LNCaP clone FGC (cell line): ENCODE measurements at regions not wholly inside any gene's neighbourhood (a gene's known extent, or its start where the extent isn't known, plus 50 kb on each side); places are given as distances from the start of the nearest gene placed in this dataset.
"Not testable (repeated sequence)": the region's sequence is repeated elsewhere in the genome, so short reads cannot be mapped to it uniquely, and the experiment has no call there.

ENCODE experiments used
- DNase-seq: peaks from one replicate; pipeline ENCODE4 v3.0.0-alpha.2; 2011; ENCODE audit warnings: low read depth
- H3K4me3 ChIP-seq: 2 replicates; pipeline ENCODE4 v1.5.1; 2011; ENCODE audit warnings: mild to moderate bottlenecking, low read depth, low read length, control low read depth
- TF ChIP-seq, protein P1 (sequence below): IDR thresholded peaks from 2 replicates; pipeline ENCODE4 v1.5.1; 2012; ENCODE audit warnings: mild to moderate bottlenecking; ENCODE audit not compliant: control insufficient read depth, insufficient read depth; ENCODE audit errors: extremely low read depth

DNA sequence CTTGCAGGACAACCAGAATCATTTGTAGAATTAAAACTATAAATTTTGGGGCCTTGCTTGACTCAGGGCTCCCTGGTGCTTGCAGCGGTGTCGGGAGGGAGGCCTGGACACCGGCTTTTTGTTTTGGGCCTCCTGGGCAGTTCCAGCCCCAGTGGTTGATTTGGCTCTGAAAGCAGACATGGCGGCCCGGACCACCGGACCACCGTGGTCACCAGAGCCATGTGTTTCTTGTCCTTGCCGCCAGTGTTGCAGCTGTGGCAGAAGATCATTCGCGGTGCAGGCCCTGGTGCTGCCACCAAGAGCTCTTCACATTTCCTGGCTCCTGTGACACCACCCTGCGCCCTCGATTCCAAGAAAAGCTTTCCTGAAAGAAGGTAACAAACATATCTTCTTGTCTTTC is 484.8 kb downstream of the BRINP3 start:
- no peak overlapping the region for H3K4me3 ChIP-seq
- TF ChIP-seq, protein P1, sequence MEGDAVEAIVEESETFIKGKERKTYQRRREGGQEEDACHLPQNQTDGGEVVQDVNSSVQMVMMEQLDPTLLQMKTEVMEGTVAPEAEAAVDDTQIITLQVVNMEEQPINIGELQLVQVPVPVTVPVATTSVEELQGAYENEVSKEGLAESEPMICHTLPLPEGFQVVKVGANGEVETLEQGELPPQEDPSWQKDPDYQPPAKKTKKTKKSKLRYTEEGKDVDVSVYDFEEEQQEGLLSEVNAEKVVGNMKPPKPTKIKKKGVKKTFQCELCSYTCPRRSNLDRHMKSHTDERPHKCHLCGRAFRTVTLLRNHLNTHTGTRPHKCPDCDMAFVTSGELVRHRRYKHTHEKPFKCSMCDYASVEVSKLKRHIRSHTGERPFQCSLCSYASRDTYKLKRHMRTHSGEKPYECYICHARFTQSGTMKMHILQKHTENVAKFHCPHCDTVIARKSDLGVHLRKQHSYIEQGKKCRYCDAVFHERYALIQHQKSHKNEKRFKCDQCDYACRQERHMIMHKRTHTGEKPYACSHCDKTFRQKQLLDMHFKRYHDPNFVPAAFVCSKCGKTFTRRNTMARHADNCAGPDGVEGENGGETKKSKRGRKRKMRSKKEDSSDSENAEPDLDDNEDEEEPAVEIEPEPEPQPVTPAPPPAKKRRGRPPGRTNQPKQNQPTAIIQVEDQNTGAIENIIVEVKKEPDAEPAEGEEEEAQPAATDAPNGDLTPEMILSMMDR: no peak
- no peak for DNase-seq

DNA sequence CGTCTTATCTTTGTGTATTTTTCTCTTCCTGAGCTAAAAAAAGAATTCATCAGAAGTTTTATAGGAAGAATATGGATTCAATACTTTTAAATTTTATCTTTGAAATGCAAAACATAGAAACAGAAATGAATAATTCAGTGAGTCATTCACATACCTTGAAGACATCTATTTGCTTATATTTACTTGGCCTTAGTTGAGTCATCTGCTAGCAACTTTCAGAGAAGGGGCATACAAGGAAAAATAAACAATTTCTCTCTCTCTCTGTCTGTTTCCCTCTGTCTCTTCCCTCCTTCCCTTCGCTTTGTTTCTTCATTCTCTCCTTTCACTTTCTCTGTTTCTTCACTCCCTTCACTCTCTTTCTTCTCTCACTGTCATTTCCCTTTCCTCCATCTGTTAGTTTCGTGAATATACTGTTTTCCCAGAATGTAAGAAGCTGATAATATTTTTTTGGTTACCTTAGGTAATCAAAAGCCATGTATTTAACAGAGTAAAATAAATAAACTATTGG is 477.2 kb downstream of the BRINP3 start:
- DNase-seq: no peak
- H3K4me3 ChIP-seq: no peak overlapping the region
- TF ChIP-seq, protein P1: no peak

DNA sequence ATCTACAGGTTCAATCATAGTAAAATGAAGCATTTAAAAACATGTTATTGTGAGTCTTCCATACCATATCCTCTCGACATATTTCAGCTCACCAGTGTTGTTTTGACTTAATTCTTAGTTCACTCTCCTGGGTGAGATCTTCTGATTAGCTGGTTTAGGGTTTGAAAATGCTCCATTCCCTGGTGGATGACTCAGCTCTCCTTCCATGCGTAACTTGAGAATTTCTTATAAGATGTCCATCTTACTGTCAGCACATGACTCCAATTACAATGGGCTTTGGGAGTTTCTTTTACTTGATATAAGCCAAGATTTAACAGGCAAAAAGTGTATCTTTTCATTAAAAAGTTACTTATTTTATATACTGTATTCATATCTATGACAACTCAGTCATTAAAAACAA is 476.5 kb downstream of the BRINP3 start:
- TF ChIP-seq, protein P1: no peak
- no peak for DNase-seq
- no peak overlapping the region for H3K4me3 ChIP-seq

DNA sequence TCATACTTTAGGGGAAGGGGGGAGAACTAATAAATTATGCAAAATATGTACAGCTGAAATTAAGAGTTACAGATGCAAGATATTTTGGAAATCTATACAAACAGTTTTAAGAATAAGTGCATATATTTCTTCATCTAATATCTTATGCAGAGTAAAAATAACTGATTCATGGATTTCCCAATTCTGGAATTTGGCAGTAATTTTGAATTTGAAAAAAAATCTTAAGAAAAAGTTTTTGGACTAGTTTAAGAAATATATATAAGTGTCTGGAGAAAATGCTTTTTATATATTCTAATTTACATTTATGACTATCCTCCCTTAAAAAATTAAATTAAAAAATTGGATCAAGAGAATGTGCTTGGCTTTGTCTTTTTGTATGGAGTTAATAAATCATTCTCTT is 474.3 kb downstream of the BRINP3 start:
- TF ChIP-seq, protein P1: no peak
- no peak for DNase-seq

DNA sequence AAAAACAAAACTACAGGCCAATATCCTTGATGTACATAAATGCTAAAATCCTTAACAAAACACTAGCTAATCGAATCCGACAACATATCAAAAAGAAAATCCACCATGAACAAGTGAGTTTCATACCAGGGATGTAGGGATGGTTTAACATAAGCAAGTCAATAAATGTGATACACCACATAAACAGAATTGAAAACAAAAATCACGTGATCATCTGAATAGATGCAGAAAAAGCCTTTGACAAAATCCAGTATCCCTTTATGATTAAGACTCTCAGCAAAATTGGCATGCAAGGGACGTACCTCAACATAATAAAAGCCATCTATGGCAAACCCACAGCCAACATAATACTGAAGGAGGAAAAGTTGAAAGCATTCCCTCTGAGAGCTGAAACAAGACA is 466.1 kb downstream of the BRINP3 start:
- H3K4me3 ChIP-seq: no peak overlapping the region
- DNase-seq: no peak
- TF ChIP-seq, protein P1: no peak

More for the DNA sequence above, 474.3 kb downstream of the BRINP3 start:
- no peak overlapping the region for H3K4me3 ChIP-seq

DNA sequence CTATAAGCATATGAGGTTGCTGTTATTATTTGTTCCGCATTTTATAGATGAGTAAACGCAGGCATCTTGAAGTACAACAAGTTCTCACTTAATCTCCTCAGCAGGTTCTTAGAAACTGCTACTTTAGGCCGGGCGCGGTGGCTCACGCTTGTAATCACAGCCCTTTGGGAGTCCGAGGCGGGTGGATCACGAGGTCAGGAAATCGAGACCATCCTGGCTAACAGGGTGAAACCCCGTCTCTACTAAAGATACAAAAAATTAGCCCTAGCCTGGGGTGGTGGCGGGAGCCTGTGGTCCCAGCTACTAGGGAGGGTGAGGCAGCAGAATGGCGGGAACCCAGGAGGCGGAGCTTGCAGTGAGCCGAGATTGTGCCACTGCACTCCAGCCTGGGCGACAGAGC is 458.5 kb downstream of the BRINP3 start:
- DNase-seq, H3K4me3 ChIP-seq: not testable (repeated sequence)

DNA sequence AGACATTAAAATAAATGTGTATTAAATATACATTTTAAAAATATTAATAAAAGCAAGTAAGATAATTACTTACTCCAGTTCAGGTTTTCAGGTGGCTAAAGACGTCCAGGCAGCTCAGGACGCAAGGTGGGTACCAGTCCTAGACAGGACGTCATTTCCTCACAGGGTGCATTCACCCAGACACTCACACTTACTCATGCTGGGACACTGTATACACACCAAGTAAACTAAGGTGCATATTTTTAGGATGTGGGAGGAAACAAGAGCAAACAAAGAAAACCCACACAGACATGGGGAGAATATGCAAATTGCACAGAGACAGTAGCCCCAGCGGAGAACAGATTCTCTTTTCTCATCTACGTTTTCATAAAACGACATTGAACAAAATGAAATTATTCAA is 457.9 kb downstream of the BRINP3 start:
- TF ChIP-seq, protein P1: no peak
- no peak overlapping the region for H3K4me3 ChIP-seq
- DNase-seq: no peak
